Stimulated activated CD4-positive, alpha-beta T cell treated with anti-CD3 and anti-CD28 coated beads, TNF-alpha, amount 100 ng/mL, for 1 hour (primary cell): ENCODE measurements at regions not wholly inside any gene's neighbourhood (a gene's known extent, or its start where the extent isn't known, plus 50 kb on each side); places are given as distances from the start of the nearest gene placed in this dataset.
A peak's percentile ranks its signal among the peaks of the same experiment; 100 is the strongest.

ENCODE experiments used
- DNase-seq, 3 donors: peaks; one replicate each; pipeline ENCODE4 v3.0.0-alpha.2; 2020; ENCODE audit warnings: low read depth in 3 of 3, low spot score in 1 of 3

GRCh38 chr5:68429510-68429909, 214.0 kb downstream of the PIK3R1 start:
- no peak for DNase-seq

DNA sequence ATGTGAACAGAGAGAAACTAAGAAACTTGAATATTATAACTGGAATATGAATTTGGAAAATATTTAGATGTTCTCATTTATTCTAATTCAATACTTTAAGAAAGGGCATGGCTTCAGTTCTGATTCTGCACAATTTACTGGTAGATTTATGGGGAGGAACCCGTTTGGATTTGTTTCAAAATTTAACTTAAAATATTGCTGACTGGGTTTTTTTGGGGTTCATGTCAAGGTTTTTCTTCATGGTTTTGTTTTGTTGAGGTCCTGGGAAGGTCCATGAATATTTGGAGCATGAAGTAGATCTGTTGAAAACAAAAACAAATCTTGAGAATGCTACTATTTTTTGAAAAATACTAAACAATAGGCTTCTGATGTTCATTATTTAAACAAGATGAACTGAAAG, 214.7 kb downstream of the PIK3R1 start:
- no peak for DNase-seq

DNA sequence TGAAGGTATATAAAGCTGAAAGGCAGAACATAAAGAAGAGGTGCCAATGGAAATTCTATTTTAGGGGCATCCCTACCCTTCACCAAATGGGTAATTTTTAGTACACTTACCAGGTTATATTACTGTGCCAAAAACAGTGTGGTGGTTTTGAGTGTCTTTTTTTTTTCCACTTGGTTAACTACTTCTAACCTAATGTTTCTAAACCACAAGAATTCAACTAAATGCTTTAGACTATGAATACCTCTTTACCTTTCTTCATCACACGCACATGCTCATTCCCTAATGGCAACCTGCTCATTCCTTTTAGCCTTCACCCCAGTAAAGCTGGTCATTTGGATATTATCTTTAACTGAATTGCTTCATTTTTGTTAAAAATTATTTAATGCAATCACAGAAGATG, 215.6 kb downstream of the PIK3R1 start:
- no peak for DNase-seq

GRCh38 chr5:68431601-68432337, 216.2 kb downstream of the PIK3R1 start:
- no peak for DNase-seq

- DNase-seq, result no peak
Observed at GRCh38 chr5:68432682-68433081, 217.1 kb downstream of the PIK3R1 start.

- no peak for DNase-seq
Observed at GRCh38 chr5:68433526-68433922, 218.0 kb downstream of the PIK3R1 start.

GRCh38 chr5:68433923-68434879, 218.6 kb downstream of the PIK3R1 start:
- DNase-seq, result peak; percentile 82 to 89 (median 85)

DNA sequence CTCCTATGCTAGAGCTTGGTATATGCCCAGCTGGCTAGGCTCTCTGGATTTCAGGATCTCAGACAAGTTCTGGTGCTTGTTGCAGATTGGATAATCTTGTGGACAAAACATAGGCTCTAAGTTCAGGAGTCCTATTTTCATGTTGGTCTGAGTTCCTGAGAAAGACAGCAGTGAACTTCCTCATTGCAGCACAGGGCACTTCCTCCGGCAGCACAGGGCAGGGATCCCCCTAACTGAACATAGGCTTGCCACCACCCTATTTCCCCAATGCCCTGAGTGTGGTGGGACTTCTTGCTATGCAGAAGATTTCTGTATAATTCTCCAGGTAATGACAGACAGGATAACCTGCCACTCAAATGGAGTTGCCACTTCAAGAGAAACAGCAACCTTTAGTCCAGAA, 220.1 kb downstream of the PIK3R1 start:
- no peak for DNase-seq

DNA sequence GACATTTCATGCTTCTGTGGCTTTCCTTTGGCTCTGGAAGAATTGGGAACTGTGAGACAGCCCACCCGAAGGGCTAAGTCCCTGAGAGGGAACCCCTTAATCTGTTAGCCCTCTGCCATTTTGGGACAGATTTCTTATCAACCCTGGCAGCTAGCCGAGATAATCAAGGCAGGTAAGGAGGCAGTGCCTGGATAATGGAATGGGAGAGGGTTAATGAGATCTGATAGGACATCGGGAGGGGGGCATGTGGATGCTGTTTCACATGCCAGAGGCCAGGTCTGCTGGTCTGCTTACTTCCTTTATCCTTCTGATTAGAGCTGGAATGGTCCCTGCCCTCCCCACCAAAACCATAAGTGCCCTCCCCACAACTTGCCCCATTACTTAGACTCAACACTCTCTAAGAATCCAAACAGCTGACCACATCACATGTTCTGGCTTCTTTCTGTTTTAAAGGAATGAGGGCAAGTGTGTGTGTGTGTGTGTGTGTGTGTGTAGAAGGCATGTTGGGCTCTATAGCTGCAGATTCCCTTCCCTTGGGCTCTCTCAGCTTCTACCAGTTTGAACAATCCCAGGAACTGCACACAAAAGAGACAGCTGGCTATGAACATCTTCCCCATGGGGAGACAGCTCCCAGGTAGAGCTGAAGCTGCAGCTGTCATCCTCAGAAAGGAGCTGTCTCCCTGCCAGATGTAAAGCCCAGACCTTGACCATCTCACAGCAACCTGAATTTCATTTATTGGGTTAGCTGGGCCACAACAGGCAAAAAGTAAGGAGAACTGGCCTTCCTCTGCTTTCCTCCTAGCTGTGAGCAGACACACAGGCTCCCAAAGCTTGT, 221.3 kb downstream of the PIK3R1 start:
- no peak for DNase-seq

GRCh38 chr5:68438876-68439275, 223.3 kb downstream of the PIK3R1 start:
- no peak for DNase-seq

DNA sequence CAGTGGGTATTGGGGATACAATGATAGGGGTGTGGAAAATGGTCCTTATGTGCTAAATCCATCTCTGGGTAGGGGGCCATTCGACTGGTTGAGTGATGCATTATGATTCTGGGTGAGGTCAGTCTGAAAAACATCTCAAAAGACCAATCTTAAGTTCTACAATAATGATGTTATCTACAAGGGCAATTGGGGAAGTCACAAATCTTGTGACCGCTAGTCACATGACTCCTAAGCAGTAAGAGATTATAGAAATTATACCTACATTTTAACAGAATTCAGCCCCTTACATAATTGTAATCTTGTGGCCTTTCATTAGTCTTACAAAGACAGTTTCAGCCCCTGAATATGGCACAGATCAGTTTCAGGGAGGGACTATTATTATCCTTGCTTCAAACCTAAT, 224.7 kb downstream of the PIK3R1 start:
- no peak for DNase-seq

GRCh38 chr5:68440651-68441050, 225.1 kb downstream of the PIK3R1 start:
- DNase-seq, result no peak

GRCh38 chr5:68441309-68442073, 225.9 kb downstream of the PIK3R1 start:
- DNase-seq, result no peak

DNA sequence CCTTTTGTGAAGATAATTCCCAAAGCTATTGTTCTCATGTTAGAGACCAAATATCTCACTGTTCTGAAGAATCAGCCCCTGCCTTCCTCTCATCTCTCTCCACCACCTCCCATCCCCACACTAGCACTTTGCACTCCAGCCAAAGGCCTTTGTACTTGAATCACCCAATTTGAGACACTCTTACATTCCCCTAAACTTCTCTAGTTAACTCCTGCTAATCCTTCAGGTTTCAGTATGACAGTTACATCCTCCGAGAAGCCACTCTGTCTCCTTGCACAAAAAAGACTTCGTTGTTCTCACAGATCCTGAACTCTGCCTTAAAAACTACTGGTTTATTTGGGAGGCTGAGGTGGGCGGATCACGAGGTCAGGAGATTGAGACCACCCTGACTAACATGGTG, 227.5 kb downstream of the PIK3R1 start:
- DNase-seq, result no peak

- no peak for DNase-seq
Observed at GRCh38 chr5:68444048-68444447, 228.5 kb downstream of the PIK3R1 start.

GRCh38 chr5:68444833-68445232, 229.3 kb downstream of the PIK3R1 start:
- DNase-seq, result no peak

- no peak for DNase-seq
Observed at GRCh38 chr5:68445257-68446069, 229.9 kb downstream of the PIK3R1 start.

GRCh38 chr5:68446070-68446357, 230.5 kb downstream of the PIK3R1 start:
- DNase-seq, result no peak

- no peak for DNase-seq
Observed at GRCh38 chr5:68446487-68446894, 230.9 kb downstream of the PIK3R1 start.
